GM12801 (cell line): ENCODE measurements at regions not wholly inside any gene's neighbourhood (a gene's known extent, or its start where the extent isn't known, plus 50 kb on each side); places are given as distances from the start of the nearest gene placed in this dataset.

ENCODE experiments used
- CTCF ChIP-seq: IDR thresholded peaks from one replicate; pipeline ENCODE4 v1.5.1; 2011; ENCODE audit warnings: control low read depth; ENCODE audit not compliant: insufficient read length; ENCODE audit errors: extremely low read depth

- TF ChIP-seq CTCF: no peak
Observed at GRCh38 chr1:34370748-34371147, 194.0 kb downstream of the C1orf94 start.

GRCh38 chr1:34371829-34372532 is 195.3 kb downstream of the C1orf94 start:
- no peak for TF ChIP-seq CTCF

- no peak for TF ChIP-seq CTCF
Observed at GRCh38 chr1:34372891-34373290, 196.2 kb downstream of the C1orf94 start.

- no peak for TF ChIP-seq CTCF
Observed at GRCh38 chr1:34373912-34374311, 197.2 kb downstream of the C1orf94 start.

- TF ChIP-seq CTCF: no peak
Observed at GRCh38 chr1:34376531-34376930, 199.8 kb downstream of the C1orf94 start.

- no peak for TF ChIP-seq CTCF
Observed at GRCh38 chr1:34378968-34379856, 202.5 kb downstream of the C1orf94 start.

- no peak for TF ChIP-seq CTCF
Observed at GRCh38 chr1:34379911-34380310, 203.2 kb downstream of the C1orf94 start.
